ENCODE measurements at regions not wholly inside any gene's neighbourhood (a gene's known extent, or its start where the extent isn't known, plus 50 kb on each side); places are given as distances from the start of the nearest gene placed in this dataset.
A peak's percentile ranks its signal among the peaks of the same experiment; 100 is the strongest.
"Not testable (repeated sequence)": the region's sequence is repeated elsewhere in the genome, so short reads cannot be mapped to it uniquely, and the experiment has no call there.

- DNase-seq (ENCODE audit: low spot score) = no peak
- ATAC-seq (ENCODE audit: low FRiP score) = no peak
These were observed 155.6 kb downstream of the BRD1 start for GRCh38 chr22:49672014-49672516.

GRCh38 chr22:49671331-49672013 lies 156.2 kb downstream of the BRD1 start:
- TF ChIP-seq CTCF (IDR thresholded peaks at IDR 0.05) = no peak
- no peak for DNase-seq (ENCODE audit: low spot score)
- ATAC-seq (ENCODE audit: low FRiP score) = no peak

More at GRCh38 chr22:49672014-49672516, 155.6 kb downstream of the BRD1 start:
- no peak for TF ChIP-seq CTCF (IDR thresholded peaks at IDR 0.05)

- no peak for TF ChIP-seq CTCF (IDR thresholded peaks at IDR 0.05)
- no peak for ATAC-seq (ENCODE audit: low FRiP score)
- DNase-seq (ENCODE audit: low spot score) = no peak
These were observed 157.0 kb downstream of the BRD1 start for GRCh38 chr22:49670456-49671330.

GRCh38 chr22:49669969-49670455 lies 157.7 kb downstream of the BRD1 start:
- ATAC-seq (ENCODE audit: low FRiP score) = not testable (repeated sequence)
- DNase-seq (ENCODE audit: low spot score) = peak; percentile 2

- ATAC-seq (ENCODE audit: low FRiP score); DNase-seq (ENCODE audit: low spot score): not testable (repeated sequence)
These were observed 158.2 kb downstream of the BRD1 start for GRCh38 chr22:49669427-49669968.

- ATAC-seq (ENCODE audit: low FRiP score) = no peak
- DNase-seq (ENCODE audit: low spot score) = no peak
- TF ChIP-seq CTCF (IDR thresholded peaks at IDR 0.05) = no peak
These were observed 159.3 kb downstream of the BRD1 start for GRCh38 chr22:49668402-49668801.

- DNase-seq (ENCODE audit: low spot score) = no peak
- no peak for TF ChIP-seq CTCF (IDR thresholded peaks at IDR 0.05)
- no peak for ATAC-seq (ENCODE audit: low FRiP score)
These were observed 160.4 kb downstream of the BRD1 start for GRCh38 chr22:49667236-49667635.

Measured in omental fat pad (tissue), 3 donors.